Heart left ventricle (tissue), 16 donors: ENCODE measurements at regions not wholly inside any gene's neighbourhood (a gene's known extent, or its start where the extent isn't known, plus 50 kb on each side); places are given as distances from the start of the nearest gene placed in this dataset.

Source experiments
- ATAC-seq, 4 donors: fragments of 200-7000 bp; cut with Tn5 transposase; one replicate each; pipeline ENCODE4 v1.9.1; 2020 to 2022; ENCODE audit warnings: moderate library complexity in 4 of 4, mild to moderate bottlenecking in 3 of 4, moderate number of reproducible peaks in 1 of 4
- DNase-seq, 5 donors: peaks; one replicate each; pipeline ENCODE4 v3.0.0-alpha.2; 2020
- H3K27ac ChIP-seq, 12 donors: fragments of 200-600 bp; sonication (generic) in 4 of 12; one replicate each; pipeline versions ENCODE4 v1.5.0 to v1.8.0; 2016 to 2022; ENCODE audit warnings: mild to moderate bottlenecking in 2 of 12
- H3K27me3 ChIP-seq, 9 donors: fragments of 200-600 bp; sonication (generic) in 2 of 9; one replicate each; pipeline versions ENCODE4 v1.5.1 to v1.8.0; 2016 to 2022; ENCODE audit warnings: mild to moderate bottlenecking in 3 of 9
- H3K36me3 ChIP-seq, 9 donors: fragments of 200-600 bp; sonication (generic) in 2 of 9; one replicate each; pipeline versions ENCODE4 v1.5.0 to v1.8.0; 2018 to 2022; ENCODE audit warnings: mild to moderate bottlenecking in 2 of 9
- H3K4me1 ChIP-seq, 12 donors: fragments of 200-600 bp; sonication (generic) in 4 of 12; one replicate each; pipeline versions ENCODE4 v1.5.0 to v1.8.0; 2016 to 2022; ENCODE audit warnings: mild to moderate bottlenecking in 3 of 12
- H3K4me3 ChIP-seq, 12 donors: fragments of 200-600 bp; sonication (generic) in 4 of 12; one replicate each; pipeline versions ENCODE4 v1.5.0 to v1.8.0; 2017 to 2022; ENCODE audit warnings: mild to moderate bottlenecking in 9 of 12, moderate library complexity in 4 of 12
- H3K9me3 ChIP-seq, 12 donors: fragments of 200-600 bp; sonication (generic) in 4 of 12; one replicate each; pipeline versions ENCODE4 v1.5.0 to v1.8.0; 2016 to 2022; ENCODE audit warnings: mild to moderate bottlenecking in 1 of 12
- CTCF ChIP-seq, 12 donors: fragments of 200-600 bp; sonication (generic) in 4 of 12; IDR thresholded peaks; one replicate each; pipeline versions ENCODE4 v1.5.0 to v1.8.0; 2018 to 2022; ENCODE audit warnings: antibody characterized with exemption in 12 of 12, mild to moderate bottlenecking in 5 of 12
- POLR2A ChIP-seq, 2 donors: fragments of 450-650 bp; IDR thresholded peaks; one replicate each; pipeline ENCODE4 v1.6.1; 2017; ENCODE audit warnings: antibody characterized with exemption in 2 of 2, mild to moderate bottlenecking in 2 of 2, moderate library complexity in 2 of 2
- WGBS, 4 donors: extraction: QIAGEN DNeasy Blood & Tissue Kit in 2 of 4; methylation state at CpG; one replicate each; pipeline versions ENCODE4 v1.1.5 to v1.1.7; 2013 to 2018; 5-methylcytosine and 5-hydroxymethylcytosine counted together
- intact Hi-C, 10 donors: fragments of 100-400 bp; cut with DNase I; formaldehyde crosslinking; loops; one replicate each; pipeline versions ENCODE4 v1.11.1 to v1.14.2; 2022
- donor health status: ischemic (EF 13 %, LVEDD 7.1; RV severe dilation, severe dysfunction).
- donor health status: healthy with polysubstance abuse.
- donor health status: DM: no; HTN: yes; CAD: no.
- donor health status: DM: no; HTN: no; CAD: no.
- donor health status: ischemic (EF 25% LVEDD 6.9; RV normal size, moderate dysfunction).
- donor health status: ischemic (EF 25% LVEDD 5.7; RV mildly dilated, moderate dysfunction).
- donor health status: healthy.
- donor health status: DM: yes; HTN: yes; CAD: no.
- donor health status: ischemic (EF 35%, LVEDD 5.7; RV mildly dilated, moderate dysfunction).
- donor health status: nonischemic (EF 11% LVEDD 7.7; RV severe dilation, severe dysfunction).
- donor health status: DM: yes; HTN: yes; CAD: no.
- donor health status: PGD.
- donor health status: ischemic (EF 29% LVEDD 5.4; RV normal size, mild dysfunction).
- donor health status: nonischemic (EF 23%, LVEDD 6.1; RV moderate dilation, normal function).

GRCh38 chr1:30619619-30620018 is 103.8 kb downstream of the MATN1 start:
- Histone ChIP-seq H3K27ac (no peak overlapping the region), H3K9me3 (peaks cover 0 to 18% (median 12%) of the 10 kb centered on the region in 12 donors), H3K36me3 (no peaks in the 10 kb centered on the region), H3K27me3 (peaks cover 0 to 24% (median 2%) of the 10 kb centered on the region in 9 donors), H3K4me1 (no peaks in the 10 kb centered on the region), H3K4me3 (no peak overlapping the region)
- no peak for ATAC-seq
- 65 to 74% (median 69%) methylated on average over 4 of the region's 4 CpGs for WGBS, 4 donors
- no peak for DNase-seq
- TF ChIP-seq POLR2A (IDR thresholded peaks at IDR 0.05): no peak
- TF ChIP-seq CTCF (IDR thresholded peaks at IDR 0.05): no peak
- intact Hi-C loops: no loop called here

GRCh38 chr1:30618335-30618747 is 105.0 kb downstream of the MATN1 start:
- H3K27me3 ChIP-seq: peaks cover 0 to 24% (median 2%) of the 10 kb centered on the region in 9 donors
- WGBS, 4 donors: 49 to 57% (median 53%) methylated on average over 6 of the region's 6 CpGs
- no peak for ATAC-seq

GRCh38 chr1:30616759-30617158 is 106.6 kb downstream of the MATN1 start:
- ATAC-seq (no peak), DNase-seq (no peak)
- peaks cover 0 to 24% (median 2%) of the 10 kb centered on the region in 9 donors for H3K27me3 ChIP-seq
- TF ChIP-seq CTCF (IDR thresholded peaks at IDR 0.05) (no peak), POLR2A (IDR thresholded peaks at IDR 0.05) (no peak)
- WGBS, 4 donors: 76 to 81% (median 80%) methylated on average over 7 of the region's 7 CpGs
- no peak overlapping the region for H3K27ac ChIP-seq
- intact Hi-C loops: no loop called here
- H3K4me3 ChIP-seq: no peak overlapping the region
- no peaks in the 10 kb centered on the region for H3K4me1 ChIP-seq
- no peaks in the 10 kb centered on the region for H3K9me3 ChIP-seq
- H3K36me3 ChIP-seq: no peaks in the 10 kb centered on the region

More at GRCh38 chr1:30618335-30618747, 105.0 kb downstream of the MATN1 start:
- H3K27ac ChIP-seq: no peak overlapping the region
- intact Hi-C loops: no loop called here
- H3K36me3 ChIP-seq: no peaks in the 10 kb centered on the region
- H3K9me3 ChIP-seq: peaks cover 0 to 12% (median 3%) of the 10 kb centered on the region in 12 donors
- no peak for DNase-seq
- TF ChIP-seq CTCF (IDR thresholded peaks at IDR 0.05) (no peak), POLR2A (IDR thresholded peaks at IDR 0.05) (no peak)
- no peak overlapping the region for H3K4me3 ChIP-seq
- no peaks in the 10 kb centered on the region for H3K4me1 ChIP-seq

- H3K27ac ChIP-seq: no peak overlapping the region
- DNase-seq (no peak), ATAC-seq (no peak)
- no peaks in the 10 kb centered on the region for H3K36me3 ChIP-seq
- intact Hi-C loops: no loop called here
- H3K4me3 ChIP-seq: no peak overlapping the region
- no peaks in the 10 kb centered on the region for H3K4me1 ChIP-seq
- no peaks in the 10 kb centered on the region for H3K9me3 ChIP-seq
- peaks cover 0 to 24% (median 2%) of the 10 kb centered on the region in 9 donors for H3K27me3 ChIP-seq
- TF ChIP-seq POLR2A (IDR thresholded peaks at IDR 0.05): no peak
- TF ChIP-seq CTCF (IDR thresholded peaks at IDR 0.05): no peak
- 88 to 92% (median 89%) methylated on average over 7 to 8 of the region's 8 CpGs for WGBS, 4 donors
These were observed 107.4 kb downstream of the MATN1 start for GRCh38 chr1:30615816-30616590.
